Fibroblast of lung (primary cell): ENCODE measurements at regions not wholly inside any gene's neighbourhood (a gene's known extent, or its start where the extent isn't known, plus 50 kb on each side); places are given as distances from the start of the nearest gene placed in this dataset.
"Not testable (repeated sequence)": the region's sequence is repeated elsewhere in the genome, so short reads cannot be mapped to it uniquely, and the experiment has no call there.

Source experiments
- DNase-seq, 2 donors: peaks; one replicate each; pipeline versions ENCODE4 v3.0.0 to v3.0.0-alpha.2; 2010; ENCODE audit warnings: low read depth in 2 of 2
- H2AFZ ChIP-seq: 2 replicates; pipeline ENCODE4 v1.5.1; 2012; ENCODE audit warnings: low read length, control low read depth, inconsistent platforms
- H3K27ac ChIP-seq: 2 replicates; pipeline ENCODE4 v1.5.1; 2011; ENCODE audit warnings: low read length, control low read depth; ENCODE audit not compliant: insufficient read depth
- H3K27me3 ChIP-seq: 2 replicates; pipeline ENCODE4 v1.5.1; 2011; ENCODE audit warnings: mild to moderate bottlenecking, low read length; ENCODE audit not compliant: control insufficient read depth, insufficient read depth
- H3K36me3 ChIP-seq: 2 replicates; pipeline ENCODE4 v1.5.1; 2011; ENCODE audit warnings: low read length; ENCODE audit not compliant: control insufficient read depth, insufficient read depth
- H3K4me1 ChIP-seq: 2 replicates; pipeline ENCODE4 v1.5.1; 2011; ENCODE audit warnings: low read length; ENCODE audit not compliant: control insufficient read depth, insufficient read depth; ENCODE audit errors: extremely low read depth
- H3K4me2 ChIP-seq: 2 replicates; pipeline ENCODE4 v1.5.1; 2011; ENCODE audit warnings: low read length, control low read depth; ENCODE audit not compliant: insufficient read depth; ENCODE audit errors: extremely low read depth
- H3K4me3 ChIP-seq, 4 experiments: fragments of 200-600 bp in 1 of 4; sonication (generic) in 1 of 4; replicated peaks in 1 of 4; 2 replicates each; pipeline ENCODE4 v1.5.1; 2011 to 2016; ENCODE audit warnings: low read length in 4 of 4, low read depth in 3 of 4, mild to moderate bottlenecking in 3 of 4, control low read depth in 2 of 4, inconsistent platforms in 1 of 4, mixed read lengths in 1 of 4; ENCODE audit not compliant: insufficient read depth in 1 of 4; ENCODE audit errors: control extremely low read depth in 1 of 4
- H3K79me2 ChIP-seq: 2 replicates; pipeline ENCODE4 v1.5.1; 2012; ENCODE audit warnings: mild to moderate bottlenecking, low read length, inconsistent platforms; ENCODE audit not compliant: control insufficient read depth, insufficient read depth
- H3K9ac ChIP-seq: 2 replicates; pipeline ENCODE4 v1.5.1; 2011; ENCODE audit warnings: mild to moderate bottlenecking, low read length, control low read depth; ENCODE audit not compliant: insufficient read depth
- H3K9me3 ChIP-seq: 2 replicates; pipeline ENCODE4 v1.5.1; 2012; ENCODE audit warnings: low read depth, low read length; ENCODE audit not compliant: control insufficient read depth, insufficient read depth
- H4K20me1 ChIP-seq: 2 replicates; pipeline ENCODE4 v1.5.1; 2011; ENCODE audit warnings: low read length; ENCODE audit not compliant: control insufficient read depth, insufficient read depth; ENCODE audit errors: extremely low read depth
- EZH2 ChIP-seq: IDR thresholded peaks from 2 replicates; pipeline ENCODE4 v1.5.1; 2012; ENCODE audit warnings: low read length, control low read depth, mild to moderate bottlenecking; ENCODE audit errors: missing control alignments
- TF ChIP-seq, protein P1 (sequence below), 2 donors: IDR thresholded peaks in 1 of 2; conservative IDR thresholded peaks in 1 of 2; 1 replicate in 1 of 2; 2 replicates in 1 of 2; pipeline ENCODE4 v1.5.1; 2011 to 2012; ENCODE audit warnings: low read length in 2 of 2, control low read depth in 1 of 2, inconsistent platforms in 1 of 2, low read depth in 1 of 2, mild to moderate bottlenecking in 1 of 2

- H3K9me3 ChIP-seq: no peaks in the 10 kb centered on the region
- no peak overlapping the region for H2AFZ ChIP-seq
- H3K4me1 ChIP-seq: no peaks in the 10 kb centered on the region
- TF ChIP-seq, protein P1, sequence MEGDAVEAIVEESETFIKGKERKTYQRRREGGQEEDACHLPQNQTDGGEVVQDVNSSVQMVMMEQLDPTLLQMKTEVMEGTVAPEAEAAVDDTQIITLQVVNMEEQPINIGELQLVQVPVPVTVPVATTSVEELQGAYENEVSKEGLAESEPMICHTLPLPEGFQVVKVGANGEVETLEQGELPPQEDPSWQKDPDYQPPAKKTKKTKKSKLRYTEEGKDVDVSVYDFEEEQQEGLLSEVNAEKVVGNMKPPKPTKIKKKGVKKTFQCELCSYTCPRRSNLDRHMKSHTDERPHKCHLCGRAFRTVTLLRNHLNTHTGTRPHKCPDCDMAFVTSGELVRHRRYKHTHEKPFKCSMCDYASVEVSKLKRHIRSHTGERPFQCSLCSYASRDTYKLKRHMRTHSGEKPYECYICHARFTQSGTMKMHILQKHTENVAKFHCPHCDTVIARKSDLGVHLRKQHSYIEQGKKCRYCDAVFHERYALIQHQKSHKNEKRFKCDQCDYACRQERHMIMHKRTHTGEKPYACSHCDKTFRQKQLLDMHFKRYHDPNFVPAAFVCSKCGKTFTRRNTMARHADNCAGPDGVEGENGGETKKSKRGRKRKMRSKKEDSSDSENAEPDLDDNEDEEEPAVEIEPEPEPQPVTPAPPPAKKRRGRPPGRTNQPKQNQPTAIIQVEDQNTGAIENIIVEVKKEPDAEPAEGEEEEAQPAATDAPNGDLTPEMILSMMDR (conservative IDR thresholded peaks at IDR 0.05 in 1 of 2, IDR thresholded peaks at IDR 0.05 in 1 of 2; ENCODE audit: low read depth in 1 of 2, low read length in 2 of 2): no peak
- TF ChIP-seq EZH2: no peak
- no peaks in the 10 kb centered on the region for H3K79me2 ChIP-seq
- no peak overlapping the region for H3K4me2 ChIP-seq
- no peaks in the 10 kb centered on the region for H4K20me1 ChIP-seq
- H3K27me3 ChIP-seq: no peaks in the 10 kb centered on the region
- no peak overlapping the region for H3K4me3 ChIP-seq
- no peak for DNase-seq
- no peak overlapping the region for H3K27ac ChIP-seq
- H3K9ac ChIP-seq: no peak overlapping the region
- H3K36me3 ChIP-seq: no peaks in the 10 kb centered on the region
Measured at GRCh38 chr17:31780483-31780882, 78.6 kb downstream of the COPRS start.

DNA sequence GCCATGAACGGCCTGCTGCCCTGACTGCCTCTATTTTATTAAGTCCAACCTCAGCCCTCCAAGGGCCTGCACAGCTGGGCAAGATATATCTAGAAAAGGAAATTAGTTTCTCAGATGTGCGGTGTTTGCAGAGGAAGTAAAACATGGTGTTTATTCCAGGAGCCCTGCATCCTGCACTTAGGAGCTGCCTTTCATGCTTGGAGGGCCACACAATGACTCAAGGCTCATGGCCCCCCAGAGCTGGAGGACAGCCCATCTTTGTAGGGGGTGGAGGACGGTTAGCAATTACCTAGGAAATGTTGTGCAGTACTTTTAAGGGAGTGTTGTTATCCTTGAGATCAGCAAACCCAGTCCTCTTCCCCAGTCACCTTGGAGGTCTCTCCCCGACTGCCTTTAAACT is 80.5 kb downstream of the COPRS start:
- peak in 1 of 2 donors; percentile 21 for DNase-seq
- Histone ChIP-seq H3K79me2 (no peaks in the 10 kb centered on the region), H3K36me3 (no peaks in the 10 kb centered on the region), H3K4me1 (no peaks in the 10 kb centered on the region), H2AFZ (no peak overlapping the region), H3K9ac (no peak overlapping the region), H3K27me3 (no peaks in the 10 kb centered on the region), H4K20me1 (no peaks in the 10 kb centered on the region), H3K9me3 (no peaks in the 10 kb centered on the region), H3K4me3 (no peak overlapping the region), H3K4me2 (no peak overlapping the region), H3K27ac (no peak overlapping the region)
- TF ChIP-seq EZH2: no peak
- TF ChIP-seq, protein P1 (conservative IDR thresholded peaks at IDR 0.05 in 1 of 2, IDR thresholded peaks at IDR 0.05 in 1 of 2; ENCODE audit: low read depth in 1 of 2, low read length in 2 of 2): no peak

DNA sequence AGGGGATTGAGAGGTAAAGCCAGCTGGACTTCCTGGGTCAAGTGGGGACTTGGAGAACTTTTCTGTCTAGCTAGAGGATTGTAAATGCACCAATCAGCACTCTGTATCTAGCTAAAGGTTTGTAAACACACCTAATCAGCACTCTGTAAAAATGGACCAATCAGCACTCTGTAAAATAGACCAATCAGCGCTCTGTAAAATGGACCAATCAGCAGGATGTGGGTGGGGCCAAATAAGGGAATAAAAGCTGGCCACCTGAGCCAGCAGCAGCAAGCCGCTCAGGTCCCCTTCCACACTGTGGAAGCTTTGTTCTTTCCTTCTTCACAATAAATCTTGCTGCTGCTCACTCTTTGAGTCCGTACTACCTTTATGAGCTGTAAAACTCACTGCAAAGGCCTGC is 87.7 kb downstream of the COPRS start:
- H3K79me2 ChIP-seq, H3K9ac ChIP-seq, H3K4me1 ChIP-seq, H3K27me3 ChIP-seq, H3K4me2 ChIP-seq, H3K4me3 ChIP-seq, H2AFZ ChIP-seq, H3K27ac ChIP-seq, H3K36me3 ChIP-seq, DNase-seq, H4K20me1 ChIP-seq, H3K9me3 ChIP-seq: not testable (repeated sequence)

- not testable (repeated sequence) for H3K36me3 ChIP-seq
Measured at GRCh38 chr17:31770501-31770900, 88.5 kb downstream of the COPRS start.

DNA sequence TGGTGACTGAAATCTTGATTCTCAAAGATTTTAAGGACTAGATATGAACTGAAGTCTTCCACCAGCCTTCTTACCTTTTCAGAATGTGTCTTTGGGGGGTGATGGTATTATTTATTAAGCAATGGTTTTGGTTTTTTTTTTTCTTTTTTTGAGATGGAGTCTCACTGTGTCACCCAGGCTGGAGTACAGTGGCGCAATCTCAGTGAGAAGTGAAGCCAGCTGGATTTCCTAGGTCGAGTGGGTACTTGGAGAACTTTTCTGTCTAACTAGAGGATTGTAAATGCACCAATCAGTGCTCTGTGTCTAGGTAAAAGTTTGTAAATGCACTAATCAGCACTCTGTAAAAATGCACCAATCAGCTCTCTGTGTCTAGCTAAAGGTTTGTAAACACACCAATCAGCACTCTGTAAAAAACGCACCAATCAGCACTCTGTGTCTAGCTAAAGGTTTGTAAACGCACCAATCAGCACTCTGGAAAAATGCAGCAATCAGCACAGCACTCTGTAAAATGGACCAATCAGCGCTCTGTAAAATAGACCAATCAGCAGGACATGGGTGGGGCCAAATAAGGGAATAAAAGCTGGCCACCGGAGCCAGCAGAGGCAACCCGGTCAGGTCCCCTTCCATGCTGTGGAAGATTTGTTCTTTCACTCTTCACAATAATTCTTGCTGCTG is 97.1 kb downstream of the COPRS start:
- H3K4me3 ChIP-seq, H3K36me3 ChIP-seq, H3K9ac ChIP-seq, H4K20me1 ChIP-seq, H3K79me2 ChIP-seq, DNase-seq, H3K4me1 ChIP-seq, H3K4me2 ChIP-seq, H3K27me3 ChIP-seq, H2AFZ ChIP-seq, H3K27ac ChIP-seq, H3K9me3 ChIP-seq: not testable (repeated sequence)

More at GRCh38 chr17:31770501-31770900, 88.5 kb downstream of the COPRS start:
- not testable (repeated sequence) for H3K4me1 ChIP-seq, H3K9ac ChIP-seq, H3K79me2 ChIP-seq, H2AFZ ChIP-seq, DNase-seq, H3K9me3 ChIP-seq, H4K20me1 ChIP-seq, H3K4me2 ChIP-seq, H3K4me3 ChIP-seq, H3K27me3 ChIP-seq, H3K27ac ChIP-seq
